Common myeloid progenitor, CD34-positive (primary cell): ENCODE measurements at regions not wholly inside any gene's neighbourhood (a gene's known extent, or its start where the extent isn't known, plus 50 kb on each side); places are given as distances from the start of the nearest gene placed in this dataset.

Source experiments
- CTCF ChIA-PET: fragments of 350-600 bp; sonication (Branson Sonifier 250); formaldehyde crosslinking; loops from one replicate; lab custom pipeline; 2021; ENCODE audit warnings: antibody characterized with exemption; lab: Charles Lee
- POLR2A ChIA-PET: fragments of 350-600 bp; sonication (Branson Sonifier 250); formaldehyde crosslinking; loops from one replicate; lab custom pipeline; 2021; ENCODE audit warnings: antibody characterized with exemption; lab: Charles Lee
- DNase-seq, 3 donors: peaks; one replicate each; pipeline versions ENCODE4 v3.0.0 to v3.0.0-alpha.2; 2013
- H3K27ac ChIP-seq, 2 experiments: 1 replicate in 1 of 2; 2 replicates in 1 of 2; pipeline ENCODE4 v1.7.0; 2013; ENCODE audit warnings: inconsistent platforms in 2 of 2, low read length in 2 of 2, mild to moderate bottlenecking in 2 of 2, low read depth in 1 of 2, moderate library complexity in 1 of 2; ENCODE audit not compliant: severe bottlenecking in 2 of 2, insufficient read depth in 1 of 2, poor library complexity in 1 of 2
- H3K27me3 ChIP-seq, 5 experiments: replicated peaks in 2 of 5; 1 replicate in 3 of 5; 2 replicates in 2 of 5; pipeline versions ENCODE4 v1.6.1 to v1.7.0; 2013; ENCODE audit warnings: low read length in 4 of 5, mild to moderate bottlenecking in 2 of 5, moderate library complexity in 2 of 5, inconsistent platforms in 1 of 5; ENCODE audit not compliant: insufficient read depth in 5 of 5, control insufficient read depth in 4 of 5
- H3K36me3 ChIP-seq, 4 experiments: 1 replicate in 2 of 4; 2 replicates in 2 of 4; pipeline versions ENCODE4 v1.6.1 to v1.7.0; 2013; ENCODE audit warnings: low read length in 3 of 4, control low read depth in 1 of 4, mild to moderate bottlenecking in 1 of 4; ENCODE audit not compliant: control insufficient read depth in 4 of 4, insufficient read depth in 4 of 4
- H3K4me1 ChIP-seq, 4 experiments: 1 replicate in 3 of 4; 2 replicates in 1 of 4; pipeline versions ENCODE4 v1.6.1 to v1.7.1; 2013; ENCODE audit warnings: low read length in 3 of 4, mild to moderate bottlenecking in 3 of 4, control low read depth in 1 of 4, inconsistent platforms in 1 of 4, moderate library complexity in 1 of 4; ENCODE audit not compliant: control insufficient read depth in 4 of 4, insufficient read depth in 4 of 4; ENCODE audit errors: control extremely low read depth in 1 of 4
- H3K4me3 ChIP-seq, 7 experiments: 1 replicate in 4 of 7; 2 replicates in 3 of 7; pipeline versions ENCODE4 v1.5.1 to v1.7.0; 2013; ENCODE audit warnings: mild to moderate bottlenecking in 7 of 7, low read length in 6 of 7, moderate library complexity in 6 of 7, inconsistent platforms in 2 of 7, low read depth in 2 of 7, control low read depth in 1 of 7; ENCODE audit not compliant: insufficient read depth in 4 of 7, control insufficient read depth in 1 of 7; ENCODE audit errors: extremely low read depth in 1 of 7
- H3K9me3 ChIP-seq, 5 experiments: 1 replicate in 4 of 5; 2 replicates in 1 of 5; pipeline versions ENCODE4 v1.6.1 to v1.7.1; 2013; ENCODE audit warnings: low read length in 4 of 5, mild to moderate bottlenecking in 2 of 5, inconsistent platforms in 1 of 5, low read depth in 1 of 5, moderate library complexity in 1 of 5; ENCODE audit not compliant: control insufficient read depth in 4 of 5, insufficient read depth in 2 of 5; ENCODE audit errors: control extremely low read depth in 1 of 5
- WGBS: methylation state at CpG from one replicate; pipeline ENCODE4 v1.1.5; 2013; ENCODE audit not compliant: insufficient coverage; 5-methylcytosine and 5-hydroxymethylcytosine counted together

- no CpG with 5 or more reads among the region's 1 CpG for WGBS
- DNase-seq, result no peak
- Histone ChIP-seq H3K4me1 (no peaks in the 10 kb centered on the region), H3K27ac (no peak overlapping the region), H3K4me3 (no peak overlapping the region), H3K27me3 (no peaks in the 10 kb centered on the region), H3K9me3 (peaks cover 0 to 2% (median 0%) of the 10 kb centered on the region in 5 experiments), H3K36me3 (no peaks in the 10 kb centered on the region)
- ChIA-PET POLR2A (interaction anchor here (0.6 kb wide), 1 partner anchor 866 kb away, joined by 3 read pairs; no protein-coding TSS in a partner anchor), CTCF (no interaction called here)
Observed at GRCh38 chr12:46893434-46893833, 67.6 kb upstream of the SLC38A4 start.

DNA sequence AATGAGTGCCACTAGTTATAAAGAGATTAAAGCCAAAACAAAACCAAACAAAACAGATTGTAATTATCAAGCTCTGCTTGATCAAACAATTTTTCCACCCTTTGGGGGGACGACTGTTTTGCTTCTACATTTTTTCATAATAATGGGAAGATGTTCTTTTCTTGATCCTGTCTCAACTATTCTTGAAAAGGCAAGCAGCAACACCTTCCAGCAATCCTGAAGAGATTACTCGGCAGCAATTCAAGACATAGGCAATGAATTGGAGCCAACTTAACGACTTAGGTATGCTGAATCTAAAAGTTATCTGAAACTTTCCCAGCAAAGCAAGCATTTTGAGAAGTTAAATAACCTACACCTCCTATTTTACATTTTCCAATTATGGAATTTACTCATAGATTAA, 69.9 kb upstream of the SLC38A4 start:
- CTCF ChIA-PET, result no interaction called here
- 94% methylated on average over 2 of the region's 3 CpGs for WGBS
- H3K27ac ChIP-seq, result no peak overlapping the region
- DNase-seq, result no peak
- H3K4me1 ChIP-seq, result peaks cover 0 to 3% (median under 1%) of the 10 kb centered on the region in 4 experiments
- no peaks in the 10 kb centered on the region for H3K36me3 ChIP-seq
- H3K4me3 ChIP-seq, result no peak overlapping the region
- H3K9me3 ChIP-seq, result peaks cover 0 to 2% (median 0%) of the 10 kb centered on the region in 5 experiments
- no peaks in the 10 kb centered on the region for H3K27me3 ChIP-seq
- POLR2A ChIA-PET, result no interaction called here

GRCh38 chr12:46896680-46897079, 70.9 kb upstream of the SLC38A4 start:
- no peak overlapping the region for H3K27ac ChIP-seq
- POLR2A ChIA-PET, result no interaction called here
- CTCF ChIA-PET, result no interaction called here

GRCh38 chr12:46898152-46898931, 72.5 kb upstream of the SLC38A4 start:
- no peaks in the 10 kb centered on the region for H3K27me3 ChIP-seq
- H3K27ac ChIP-seq, result no peak overlapping the region
- peaks cover 0 to 2% (median 0%) of the 10 kb centered on the region in 5 experiments for H3K9me3 ChIP-seq
- no peaks in the 10 kb centered on the region for H3K36me3 ChIP-seq
- peaks cover 0 to 7% (median 5%) of the 10 kb centered on the region in 4 experiments for H3K4me1 ChIP-seq
- DNase-seq, result no peak
- no CpG with 5 or more reads among the region's 2 CpGs for WGBS
- H3K4me3 ChIP-seq, result no peak overlapping the region
- POLR2A ChIA-PET, result no interaction called here
- CTCF ChIA-PET, result no interaction called here

More at GRCh38 chr12:46896680-46897079, 70.9 kb upstream of the SLC38A4 start:
- Histone ChIP-seq H3K4me3 (no peak overlapping the region), H3K9me3 (peaks cover 0 to 2% (median 0%) of the 10 kb centered on the region in 5 experiments), H3K4me1 (peaks cover 0 to 7% (median 4%) of the 10 kb centered on the region in 4 experiments), H3K27me3 (no peaks in the 10 kb centered on the region), H3K36me3 (no peaks in the 10 kb centered on the region)
- WGBS, result no CpG with 5 or more reads among the region's 1 CpG
- DNase-seq, result no peak

DNA sequence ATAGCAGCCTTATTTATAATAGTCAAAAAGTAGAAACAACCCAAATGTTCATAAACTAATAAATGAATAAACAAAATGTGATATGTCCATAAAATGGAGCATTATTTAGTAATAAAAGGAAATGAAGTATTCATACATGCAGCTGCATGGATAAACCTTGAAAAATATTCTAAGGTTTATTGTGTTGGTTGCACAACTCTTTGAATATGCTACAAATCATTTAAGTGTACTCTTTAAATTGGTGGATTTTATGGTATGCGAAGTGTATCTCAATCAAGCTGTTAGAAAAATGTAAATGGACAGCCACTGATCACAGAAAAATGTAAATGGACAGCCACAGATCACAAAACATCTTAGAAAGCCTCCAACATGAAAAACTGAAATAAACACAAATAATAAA, 73.2 kb upstream of the SLC38A4 start:
- ChIA-PET CTCF (no interaction called here), POLR2A (no interaction called here)
- Histone ChIP-seq H3K4me3 (no peak overlapping the region), H3K9me3 (peaks cover 0 to 2% (median 0%) of the 10 kb centered on the region in 5 experiments), H3K27me3 (no peaks in the 10 kb centered on the region), H3K27ac (no peak overlapping the region), H3K36me3 (no peaks in the 10 kb centered on the region), H3K4me1 (peaks cover 0 to 7% (median 5%) of the 10 kb centered on the region in 4 experiments)
- no CpG with 5 or more reads among the region's 1 CpG for WGBS
- DNase-seq, result no peak

- no peaks in the 10 kb centered on the region for H3K27me3 ChIP-seq
- peak overlapping the region in 2 of 7 experiments; percentile 41 to 53 for H3K4me3 ChIP-seq
- H3K9me3 ChIP-seq, result peaks cover 0 to 2% (median 0%) of the 10 kb centered on the region in 5 experiments
- H3K36me3 ChIP-seq, result no peaks in the 10 kb centered on the region
- 80% methylated on average over 2 of the region's 3 CpGs for WGBS
- POLR2A ChIA-PET, result no interaction called here
- DNase-seq, result peak in 2 of 3 donors; percentile 33 to 52
- peak overlapping the region in 1 of 2 experiments; percentile 56 for H3K27ac ChIP-seq
- peaks cover 0 to 7% (median 5%) of the 10 kb centered on the region in 4 experiments for H3K4me1 ChIP-seq
- CTCF ChIA-PET, result no interaction called here
Observed at GRCh38 chr12:46900734-46901463, 75.1 kb upstream of the SLC38A4 start.
